ENCODE measurements at regions not wholly inside any gene's neighbourhood (a gene's known extent, or its start where the extent isn't known, plus 50 kb on each side); places are given as distances from the start of the nearest gene placed in this dataset.
A peak's percentile ranks its signal among the peaks of the same experiment; 100 is the strongest.

- Histone ChIP-seq H3K4me3 (ENCODE audit: severe bottlenecking) (no peak overlapping the region), H3K4me1 (ENCODE audit: insufficient read depth, poor library complexity, severe bottlenecking) (no peaks in the 10 kb centered on the region), H3K27me3 (ENCODE audit: insufficient read depth, poor library complexity, severe bottlenecking) (no peaks in the 10 kb centered on the region), H3K9me3 (ENCODE audit: severe bottlenecking) (no peaks in the 10 kb centered on the region), H3K36me3 (ENCODE audit: low read depth) (no peaks in the 10 kb centered on the region), H3K27ac (ENCODE audit: poor library complexity, severe bottlenecking) (no peak overlapping the region)
- DNase-seq (ENCODE audit: low spot score): no peak
- no peak for ATAC-seq (ENCODE audit: low read depth)
- TF ChIP-seq CTCF (IDR thresholded peaks at IDR 0.05; ENCODE audit: poor library complexity, severe bottlenecking): no peak
Observed at GRCh38 chr9:90097237-90097636, 492.4 kb downstream of the GADD45G start.

GRCh38 chr9:90098408-90098807 is 493.6 kb downstream of the GADD45G start:
- H3K4me1 ChIP-seq (ENCODE audit: insufficient read depth, poor library complexity, severe bottlenecking): no peaks in the 10 kb centered on the region
- no peaks in the 10 kb centered on the region for H3K36me3 ChIP-seq (ENCODE audit: low read depth)
- no peaks in the 10 kb centered on the region for H3K27me3 ChIP-seq (ENCODE audit: insufficient read depth, poor library complexity, severe bottlenecking)
- no peaks in the 10 kb centered on the region for H3K9me3 ChIP-seq (ENCODE audit: severe bottlenecking)
- no peak for TF ChIP-seq CTCF (IDR thresholded peaks at IDR 0.05; ENCODE audit: poor library complexity, severe bottlenecking)
- ATAC-seq (ENCODE audit: low read depth) (no peak), DNase-seq (ENCODE audit: low spot score) (no peak)
- H3K27ac ChIP-seq (ENCODE audit: poor library complexity, severe bottlenecking): no peak overlapping the region
- no peak overlapping the region for H3K4me3 ChIP-seq (ENCODE audit: severe bottlenecking)

GRCh38 chr9:90099262-90099963 is 494.6 kb downstream of the GADD45G start:
- TF ChIP-seq CTCF (IDR thresholded peaks at IDR 0.05; ENCODE audit: poor library complexity, severe bottlenecking): peak; percentile 47
- Histone ChIP-seq H3K27me3 (ENCODE audit: insufficient read depth, poor library complexity, severe bottlenecking) (no peaks in the 10 kb centered on the region), H3K27ac (ENCODE audit: poor library complexity, severe bottlenecking) (no peak overlapping the region), H3K4me3 (ENCODE audit: severe bottlenecking) (no peak overlapping the region), H3K4me1 (ENCODE audit: insufficient read depth, poor library complexity, severe bottlenecking) (no peaks in the 10 kb centered on the region), H3K36me3 (ENCODE audit: low read depth) (no peaks in the 10 kb centered on the region), H3K9me3 (ENCODE audit: severe bottlenecking) (no peaks in the 10 kb centered on the region)
- DNase-seq (ENCODE audit: low spot score): no peak
- ATAC-seq (ENCODE audit: low read depth): no peak

GRCh38 chr9:90100014-90100413 is 495.2 kb downstream of the GADD45G start:
- Histone ChIP-seq H3K4me1 (ENCODE audit: insufficient read depth, poor library complexity, severe bottlenecking) (no peaks in the 10 kb centered on the region), H3K27me3 (ENCODE audit: insufficient read depth, poor library complexity, severe bottlenecking) (no peaks in the 10 kb centered on the region), H3K9me3 (ENCODE audit: severe bottlenecking) (no peaks in the 10 kb centered on the region), H3K4me3 (ENCODE audit: severe bottlenecking) (no peak overlapping the region), H3K27ac (ENCODE audit: poor library complexity, severe bottlenecking) (no peak overlapping the region), H3K36me3 (ENCODE audit: low read depth) (no peaks in the 10 kb centered on the region)
- TF ChIP-seq CTCF (IDR thresholded peaks at IDR 0.05; ENCODE audit: poor library complexity, severe bottlenecking): no peak
- ATAC-seq (ENCODE audit: low read depth) (no peak), DNase-seq (ENCODE audit: low spot score) (no peak)

- DNase-seq (ENCODE audit: low spot score) (peak; percentile 85), ATAC-seq (ENCODE audit: low read depth) (peak; percentile 97)
- H3K27ac ChIP-seq (ENCODE audit: poor library complexity, severe bottlenecking): no peak overlapping the region
- TF ChIP-seq CTCF (IDR thresholded peaks at IDR 0.05; ENCODE audit: poor library complexity, severe bottlenecking): peak; percentile 86
- no peaks in the 10 kb centered on the region for H3K9me3 ChIP-seq (ENCODE audit: severe bottlenecking)
- no peaks in the 10 kb centered on the region for H3K27me3 ChIP-seq (ENCODE audit: insufficient read depth, poor library complexity, severe bottlenecking)
- H3K36me3 ChIP-seq (ENCODE audit: low read depth): no peaks in the 10 kb centered on the region
- H3K4me1 ChIP-seq (ENCODE audit: insufficient read depth, poor library complexity, severe bottlenecking): peaks cover 6% of the 10 kb centered on the region
- no peak overlapping the region for H3K4me3 ChIP-seq (ENCODE audit: severe bottlenecking)
Observed at GRCh38 chr9:90102292-90102901, 497.6 kb downstream of the GADD45G start.
